HG03045 (cell line): ENCODE measurements at regions not wholly inside any gene's neighbourhood (a gene's known extent, or its start where the extent isn't known, plus 50 kb on each side); places are given as distances from the start of the nearest gene placed in this dataset.

Source experiments
- ATAC-seq: cut with Tn5 transposase; IDR thresholded peaks from one replicate; pipeline ENCODE4 v1.9.1; 2021; ENCODE audit warnings: mild to moderate bottlenecking, moderate library complexity; ENCODE audit not compliant: unreplicated experiment

DNA sequence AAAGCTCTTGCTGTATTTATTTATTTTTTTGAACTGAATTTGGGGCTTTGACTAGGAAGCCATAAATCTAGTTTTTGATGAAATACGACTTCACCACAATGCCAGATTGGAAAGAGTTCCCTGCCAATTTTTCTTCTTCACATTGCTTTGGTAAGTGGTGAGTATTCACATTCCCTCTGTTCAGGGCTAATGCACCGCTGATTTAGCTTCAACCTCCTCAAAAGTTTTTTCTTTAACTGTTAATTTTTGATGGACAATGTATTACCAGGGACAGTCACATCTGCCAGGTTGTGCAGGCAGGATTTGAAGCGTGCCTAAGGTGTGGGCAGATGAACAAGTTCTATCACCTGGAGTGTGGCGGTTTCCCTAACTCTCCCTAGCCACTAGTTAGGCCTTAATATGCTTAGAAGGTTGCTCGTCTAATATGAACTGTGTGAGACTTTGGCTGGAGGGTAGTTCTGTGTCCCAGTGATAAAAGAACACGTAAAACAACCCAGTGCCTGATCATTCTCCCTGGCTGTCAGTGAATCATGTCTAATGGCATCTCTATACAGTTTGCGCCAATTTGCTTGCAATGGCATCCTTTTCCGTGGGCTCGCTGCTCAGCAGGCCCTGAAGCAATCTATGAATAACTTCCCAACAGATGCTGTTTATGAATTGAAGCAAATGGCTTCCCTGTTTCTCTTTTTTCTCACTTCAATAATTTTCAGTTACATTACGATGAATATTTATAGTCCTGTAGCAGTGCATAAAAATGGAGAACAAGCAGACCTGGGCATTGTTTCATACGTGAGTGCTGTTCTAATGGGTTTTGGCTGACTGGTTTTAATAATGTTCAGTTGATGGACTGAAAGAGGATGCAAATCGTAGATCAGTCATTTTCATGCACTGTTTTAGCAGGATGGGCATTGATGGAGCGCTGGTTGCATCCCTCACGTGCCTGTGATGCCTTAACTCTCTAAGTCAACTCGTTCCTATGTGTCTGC lies 243.2 kb upstream of the SUCLG2 start:
- ATAC-seq: no peak

DNA sequence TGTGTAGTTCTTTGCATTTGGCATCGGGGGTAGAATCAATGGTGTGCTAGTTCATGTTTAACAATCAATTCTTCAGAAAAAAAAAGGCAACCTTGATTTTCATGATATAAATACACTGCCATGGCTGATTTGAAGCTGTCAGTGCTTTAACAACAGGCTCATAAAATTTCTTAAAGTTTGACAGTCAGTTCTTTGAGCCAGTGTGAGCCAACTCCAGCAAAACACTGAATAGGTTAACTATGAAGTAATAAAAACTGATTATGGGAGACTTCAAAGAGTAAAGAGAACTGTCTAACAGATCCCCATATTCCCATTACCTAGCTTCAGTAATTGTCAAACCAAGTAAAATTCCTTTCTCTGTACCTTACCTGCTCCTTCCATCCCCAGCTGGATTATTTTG lies 241.7 kb upstream of the SUCLG2 start:
- ATAC-seq: no peak

DNA sequence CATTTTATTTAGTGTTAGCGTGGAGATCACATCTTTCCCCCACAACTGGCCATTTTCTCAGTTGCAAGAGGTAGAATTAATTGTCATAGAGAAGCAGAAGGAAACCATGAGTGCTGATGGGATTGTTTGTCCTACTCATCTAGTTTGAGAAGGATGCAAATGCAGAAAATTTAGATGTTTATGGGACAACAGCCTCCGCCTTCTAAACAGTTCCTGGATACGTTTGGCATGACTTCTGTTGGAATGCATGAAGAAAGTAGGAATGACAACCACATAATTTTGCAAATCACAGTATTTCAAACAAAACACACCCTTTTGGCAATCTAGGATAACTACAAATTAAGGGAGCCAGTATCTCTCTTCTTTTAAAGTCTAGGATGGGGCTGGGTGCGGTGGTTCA lies 240.1 kb upstream of the SUCLG2 start:
- ATAC-seq: no peak

DNA sequence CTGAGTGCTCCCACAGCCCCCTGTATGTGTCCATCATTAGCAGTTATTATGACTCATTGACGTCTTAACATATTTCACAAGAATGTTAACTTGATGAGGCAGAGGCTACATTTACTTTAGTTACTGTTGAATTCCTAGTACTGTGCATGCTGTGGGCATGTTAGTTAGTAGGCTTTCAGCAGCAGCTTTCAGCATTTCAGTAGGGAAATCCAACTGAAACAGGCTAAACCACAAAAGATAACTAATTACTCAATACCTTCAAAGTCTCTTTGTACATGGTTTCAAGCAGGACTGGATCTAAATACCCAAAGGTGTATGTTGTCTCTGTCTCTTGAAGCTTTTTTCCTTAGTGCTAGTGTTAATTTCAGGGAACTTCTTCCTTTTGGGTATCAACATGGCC lies 229.9 kb upstream of the SUCLG2 start:
- ATAC-seq: no peak

DNA sequence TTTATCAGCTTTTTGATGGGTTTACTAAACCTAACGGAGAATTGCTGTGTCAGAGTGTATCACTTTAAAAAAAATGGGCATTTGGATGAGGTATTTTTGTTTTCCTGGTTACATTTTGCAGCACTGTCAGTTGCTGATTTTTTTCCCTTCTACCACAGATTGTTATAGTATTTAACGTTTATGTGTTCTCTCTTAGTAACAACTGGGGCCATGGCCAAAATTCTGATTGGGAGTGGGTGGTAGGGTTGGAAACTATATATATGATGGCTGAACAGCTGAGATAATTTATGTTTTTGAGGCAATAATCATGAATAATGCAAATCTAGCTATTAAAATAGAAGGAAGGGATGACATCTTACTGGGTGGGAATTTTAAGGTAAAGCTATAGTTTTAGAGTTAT lies 229.4 kb upstream of the SUCLG2 start:
- ATAC-seq: no peak

DNA sequence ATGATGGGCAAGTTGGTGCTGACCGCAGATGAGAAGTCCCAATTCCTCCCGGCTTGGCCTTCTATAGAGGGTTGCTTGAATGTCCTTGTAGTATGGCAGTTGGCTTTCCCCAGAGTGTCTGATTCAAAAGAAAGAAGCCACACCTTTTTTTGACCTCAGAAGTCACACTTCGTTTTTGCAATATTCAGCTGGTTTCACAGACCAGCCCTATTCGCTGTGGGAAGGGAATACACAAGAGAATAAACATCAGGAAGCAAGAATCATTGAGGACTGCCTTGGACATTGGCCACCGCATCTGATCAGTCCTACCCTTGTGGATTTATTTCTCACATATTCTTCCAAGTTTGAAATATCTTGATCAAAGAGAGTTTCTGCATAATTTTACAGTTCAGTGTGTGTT lies 228.6 kb upstream of the SUCLG2 start:
- no peak for ATAC-seq

DNA sequence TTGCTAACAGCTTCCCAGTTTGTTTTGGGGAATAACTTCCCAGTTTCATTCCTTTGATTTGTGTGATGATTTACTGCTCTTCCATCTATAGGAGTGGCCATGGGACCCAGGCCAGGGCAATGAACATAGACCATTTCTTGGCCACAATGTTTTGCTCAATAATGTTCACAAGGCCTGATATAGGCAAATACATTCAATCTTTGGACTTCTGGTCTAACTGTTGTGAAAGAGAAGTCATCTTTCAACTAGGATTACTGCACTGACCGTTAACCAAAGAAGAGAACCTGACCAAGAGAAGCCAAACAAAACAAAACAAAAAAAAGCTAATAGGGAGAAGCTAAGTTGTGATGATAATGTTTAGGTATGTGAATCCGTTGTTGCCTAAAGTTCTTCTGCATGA lies 221.8 kb upstream of the SUCLG2 start:
- ATAC-seq: no peak

DNA sequence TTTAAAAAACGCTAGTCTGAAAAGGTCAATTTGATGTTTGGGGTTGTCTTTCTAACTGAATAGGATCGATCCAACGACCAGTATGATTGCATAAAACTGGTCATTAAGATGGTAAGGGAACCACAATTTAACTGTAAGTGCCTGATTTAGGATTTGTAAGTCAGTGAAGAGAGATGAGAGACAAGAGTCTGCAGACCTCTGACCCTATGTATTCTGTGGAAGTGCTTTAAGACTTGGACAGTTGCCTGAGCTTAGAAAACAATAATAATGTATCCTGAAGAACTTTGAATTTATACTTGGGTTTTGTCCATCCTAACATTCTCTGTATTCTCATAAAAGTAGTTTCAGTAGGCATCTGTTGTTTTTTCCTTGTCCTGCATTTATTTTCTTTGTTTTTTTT lies 221.4 kb upstream of the SUCLG2 start:
- no peak for ATAC-seq

DNA sequence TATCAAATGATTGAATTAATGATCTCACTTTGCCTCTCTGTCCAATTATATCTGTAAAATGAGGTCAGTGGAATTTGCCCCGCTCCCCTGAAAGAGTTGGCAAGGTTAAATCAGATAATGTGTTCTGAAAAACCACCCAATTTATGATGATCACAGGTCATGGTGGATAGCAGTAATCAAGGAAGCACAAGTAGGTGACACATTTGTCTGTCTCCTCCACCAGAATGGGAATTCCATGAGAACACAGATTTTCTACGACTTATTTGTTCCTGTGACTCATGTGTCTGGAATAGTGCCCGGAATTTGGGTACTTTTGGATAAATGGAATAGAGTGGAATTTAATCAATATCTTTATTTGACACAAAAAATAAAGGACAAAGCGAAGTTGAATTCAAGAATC lies 220.9 kb upstream of the SUCLG2 start:
- no peak for ATAC-seq

DNA sequence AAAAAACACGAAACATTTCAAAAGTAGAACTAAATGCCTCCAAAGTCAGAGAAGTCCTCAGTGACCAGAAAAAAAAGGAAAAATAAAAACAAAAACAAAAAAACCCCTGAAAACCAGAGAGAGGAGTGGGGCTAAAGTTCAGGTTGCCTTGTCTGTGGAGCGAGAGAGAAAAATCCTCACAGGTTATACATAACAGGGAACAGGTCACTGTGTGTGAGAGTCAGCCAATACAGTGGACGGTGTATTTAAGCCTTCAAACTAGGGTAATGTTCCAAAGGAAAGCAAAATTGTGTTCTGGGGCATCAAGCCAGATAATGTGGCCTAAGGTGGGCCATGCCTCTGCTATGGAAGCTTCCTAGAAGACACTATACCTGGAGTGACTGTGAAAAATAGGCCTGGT lies 216.1 kb upstream of the SUCLG2 start:
- ATAC-seq: no peak

DNA sequence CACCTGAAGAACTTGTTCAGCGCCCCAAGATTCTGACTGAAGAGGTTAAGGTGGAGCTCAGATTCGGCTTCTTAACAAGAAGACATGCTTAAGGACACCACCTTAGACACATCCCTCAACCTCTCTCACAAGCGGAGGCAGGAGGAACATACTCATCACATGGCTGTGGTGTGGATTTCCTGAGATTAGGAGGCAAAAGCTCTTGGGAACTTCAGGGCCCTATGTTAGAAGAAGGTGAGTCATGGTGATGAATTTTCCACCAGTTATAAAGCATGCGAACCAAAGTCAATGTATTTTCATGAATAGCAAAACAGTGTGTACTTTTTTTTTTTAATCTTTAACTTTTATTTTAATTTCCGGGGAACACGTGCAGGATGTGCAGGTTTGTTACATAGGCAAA lies 212.2 kb upstream of the SUCLG2 start:
- ATAC-seq: no peak

DNA sequence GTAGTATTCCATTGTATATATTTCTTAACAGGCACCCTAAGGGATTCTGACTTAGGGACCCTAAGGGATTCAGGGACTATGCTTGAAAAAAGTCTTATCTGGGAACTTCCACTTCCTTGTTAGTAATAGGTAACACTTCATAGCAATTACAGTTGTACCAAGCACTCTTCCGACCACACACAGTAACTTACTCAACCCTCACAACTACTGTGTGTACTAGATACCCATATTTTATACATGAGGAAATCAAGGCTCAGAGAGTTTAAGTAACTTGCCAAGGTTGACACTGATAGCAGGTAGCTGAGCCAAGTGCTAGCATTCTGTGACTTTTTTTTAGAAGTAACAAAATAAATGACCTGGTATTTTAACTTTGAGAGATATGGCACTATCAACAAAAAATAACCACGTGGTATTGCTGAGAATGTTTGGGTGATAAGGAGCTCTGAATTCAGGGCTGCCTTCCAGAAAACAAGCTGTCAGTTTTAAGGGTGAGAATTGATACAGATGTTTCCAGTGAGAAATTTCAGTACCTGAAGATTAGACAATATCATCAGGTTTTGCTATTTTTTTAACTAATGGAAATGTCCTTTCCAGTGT lies 210.3 kb upstream of the SUCLG2 start:
- ATAC-seq: no peak

DNA sequence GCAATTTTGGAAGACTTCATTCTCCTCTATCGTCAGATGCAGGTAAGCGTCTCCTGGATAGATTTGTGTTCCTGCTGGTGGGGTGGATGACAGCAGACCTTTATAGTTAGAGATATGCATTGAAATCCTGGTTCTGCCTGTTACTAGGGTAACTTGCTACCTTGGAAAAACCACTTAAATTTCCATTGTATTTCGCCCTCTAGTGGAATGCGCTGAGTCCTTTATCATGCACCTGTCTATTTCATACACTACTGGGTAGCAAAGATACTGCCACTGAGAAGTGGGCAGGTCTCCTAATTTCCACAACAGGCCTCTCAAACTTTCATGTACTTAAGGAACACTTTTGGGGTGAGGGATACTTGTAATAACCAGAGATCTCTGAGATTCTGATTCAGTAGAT lies 209.5 kb upstream of the SUCLG2 start:
- ATAC-seq: no peak

DNA sequence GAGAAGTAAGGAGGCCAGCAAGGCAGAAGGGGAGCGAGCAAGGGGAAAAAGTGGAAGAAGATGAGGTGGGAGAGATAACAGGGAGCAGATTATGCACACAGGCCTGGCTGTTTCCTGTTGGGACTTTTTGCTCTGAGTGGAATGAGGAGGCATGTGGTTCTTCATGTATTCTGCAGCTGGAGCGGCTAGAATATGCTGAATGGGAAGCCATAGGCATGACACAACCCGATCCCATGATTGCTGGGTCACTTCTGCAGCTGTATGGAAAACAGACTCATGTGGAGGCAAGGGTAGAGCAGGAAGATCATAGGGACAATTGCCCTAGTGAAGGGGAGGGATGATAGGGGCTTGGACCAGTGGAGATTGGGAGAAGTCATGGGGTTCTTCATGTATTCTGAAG lies 206.0 kb upstream of the SUCLG2 start:
- no peak for ATAC-seq

DNA sequence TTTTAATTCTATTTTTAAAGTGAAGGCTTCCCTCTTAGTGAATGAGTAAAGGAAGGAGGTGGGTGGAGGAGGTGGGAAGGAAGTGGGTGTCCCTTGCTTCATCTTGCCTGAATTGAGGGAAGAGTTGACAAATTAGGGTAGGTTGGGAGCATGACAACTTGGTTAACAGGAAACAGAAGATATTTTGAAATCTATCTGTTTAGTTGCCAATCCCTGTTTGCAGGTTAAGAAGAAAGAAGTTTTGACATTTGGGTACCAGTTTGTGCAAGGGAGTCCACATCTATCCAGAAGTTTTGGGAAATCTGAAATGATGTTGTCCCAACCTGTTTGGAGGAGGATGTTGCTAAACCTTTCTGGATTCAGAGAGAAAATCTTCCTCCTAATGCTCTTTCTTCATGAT lies 204.1 kb upstream of the SUCLG2 start:
- no peak for ATAC-seq

DNA sequence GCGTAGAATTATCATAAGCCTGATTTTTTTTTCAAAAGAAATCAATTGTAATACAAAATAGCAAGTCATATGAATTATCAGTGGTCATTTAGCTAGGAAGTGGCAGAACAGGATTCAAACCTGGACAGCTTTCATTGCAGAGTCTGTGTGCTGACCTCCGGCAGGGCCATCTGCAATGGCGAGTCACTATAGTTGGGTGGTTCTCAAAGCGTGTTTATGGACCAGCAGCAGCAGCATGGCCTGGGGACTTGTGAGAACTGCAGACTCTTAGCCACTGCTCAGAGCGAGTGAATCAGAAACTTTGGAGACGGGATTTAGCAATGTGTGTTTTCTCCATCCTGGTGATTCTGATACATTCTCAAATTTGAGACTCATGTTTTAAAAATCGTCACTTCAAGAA lies 202.3 kb upstream of the SUCLG2 start:
- no peak for ATAC-seq

DNA sequence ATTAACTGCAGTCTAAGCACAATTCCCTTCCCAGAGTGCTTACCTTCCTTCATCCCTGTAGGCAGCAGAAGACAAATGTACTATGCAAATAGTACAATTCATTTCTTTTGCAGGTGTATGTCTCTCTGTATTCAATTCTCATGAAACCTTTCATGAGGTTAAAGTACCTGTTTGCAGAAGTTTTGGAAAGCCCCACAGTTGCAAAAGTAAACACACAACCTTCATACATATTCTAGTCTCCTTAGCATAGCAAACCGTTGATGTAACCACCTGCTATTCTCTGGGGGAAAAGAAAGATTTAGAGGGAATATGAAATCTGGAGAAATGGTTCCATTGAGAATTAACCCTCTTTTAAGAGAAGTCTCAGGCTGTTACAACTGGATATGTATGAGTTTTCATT lies 200.3 kb upstream of the SUCLG2 start:
- no peak for ATAC-seq

DNA sequence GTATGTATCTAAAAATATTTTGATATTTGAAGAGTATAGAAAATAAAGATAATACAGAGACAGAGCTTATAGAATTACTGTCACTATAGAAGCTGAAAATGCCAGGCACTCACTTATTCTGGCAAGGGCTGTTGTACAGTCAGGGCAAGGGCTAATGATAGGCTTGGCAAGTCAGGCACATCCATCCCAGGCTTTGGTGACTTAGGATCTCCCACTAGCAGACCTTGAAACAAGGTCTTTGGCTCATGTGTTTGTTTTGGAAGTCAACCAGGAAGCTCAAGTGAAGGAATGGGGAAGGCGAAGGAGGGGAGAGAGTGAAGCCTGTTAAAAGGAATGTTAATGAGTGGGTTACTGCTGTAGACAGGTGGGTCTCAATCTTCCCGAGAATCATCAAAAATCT lies 199.1 kb upstream of the SUCLG2 start:
- no peak for ATAC-seq

DNA sequence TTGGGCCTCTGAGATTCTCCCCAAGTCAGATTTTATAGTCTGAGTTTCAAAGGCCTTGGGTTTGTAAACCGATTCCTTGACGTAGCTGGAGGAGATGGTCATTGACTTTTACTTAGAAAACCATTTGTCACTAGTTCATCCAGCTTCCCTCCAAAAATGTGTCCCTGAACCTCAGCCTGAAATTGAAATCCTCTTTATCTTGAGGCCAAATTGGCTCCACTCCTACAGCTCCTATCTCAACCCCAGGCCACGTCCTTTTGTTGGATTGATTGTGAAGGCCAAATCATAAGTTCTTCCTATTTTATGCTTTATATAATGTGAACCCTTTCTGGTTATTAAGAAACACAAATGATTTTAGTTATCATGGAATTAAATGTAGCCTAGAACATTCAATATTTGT lies 193.9 kb upstream of the SUCLG2 start:
- ATAC-seq: no peak

DNA sequence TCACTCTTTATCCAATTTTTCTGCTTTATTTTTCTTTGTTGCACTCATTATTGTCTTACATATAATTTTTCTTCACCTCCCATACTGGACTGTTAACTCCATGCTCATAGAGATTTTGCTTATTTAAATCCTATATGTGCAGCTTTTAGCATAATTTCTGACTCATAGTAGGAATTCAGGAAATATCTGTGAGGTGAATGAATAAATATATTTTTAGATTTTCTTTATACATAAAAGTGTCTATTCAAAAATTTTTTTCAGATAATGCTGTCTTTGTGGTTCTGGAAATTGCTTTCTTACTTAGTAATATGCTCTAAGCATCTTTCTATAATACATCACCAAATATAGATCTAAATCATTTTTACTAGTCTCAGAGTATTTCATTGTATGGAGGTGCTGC lies 191.8 kb upstream of the SUCLG2 start:
- no peak for ATAC-seq

DNA sequence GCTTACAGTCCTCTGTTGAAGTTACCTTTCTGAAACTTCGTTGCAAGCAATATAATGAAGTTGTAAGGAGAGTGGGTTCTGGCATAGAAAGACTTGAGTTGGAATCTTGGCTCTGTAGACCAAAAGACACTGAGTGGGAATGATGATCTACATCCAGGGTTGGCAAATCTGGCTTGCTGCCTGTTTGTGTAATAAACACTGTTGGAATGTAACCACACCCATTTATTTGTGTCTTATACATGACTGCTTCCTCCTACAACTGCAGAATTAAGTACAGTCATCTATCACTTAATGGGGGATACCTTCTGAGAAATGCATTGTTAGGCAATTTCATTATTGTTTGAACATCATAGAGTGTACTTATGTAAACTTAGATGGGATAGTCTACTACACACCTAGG lies 178.4 kb upstream of the SUCLG2 start:
- ATAC-seq: no peak

DNA sequence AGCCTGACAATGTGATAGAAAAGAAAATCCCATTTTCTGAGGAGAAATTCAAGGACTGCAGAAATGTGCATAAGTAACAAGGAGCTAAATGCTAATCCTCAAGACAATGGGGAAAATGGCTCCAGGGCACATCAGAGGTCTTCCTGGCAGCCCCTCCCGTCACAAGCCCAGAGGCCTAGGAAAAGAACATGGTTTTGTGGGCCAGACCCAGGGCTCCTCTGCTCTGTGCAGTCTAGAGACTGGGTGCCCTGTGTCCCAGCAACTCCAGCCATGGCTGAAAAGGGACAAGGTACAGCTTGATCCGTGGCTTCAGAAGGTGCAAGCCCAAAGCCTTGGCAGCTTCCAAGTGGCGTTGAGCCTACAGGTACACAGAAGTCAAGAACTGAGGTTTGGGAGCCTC lies 176.8 kb upstream of the SUCLG2 start:
- no peak for ATAC-seq
